HPDE6-E6E7 (cell line): ENCODE measurements at regions not wholly inside any gene's neighbourhood (a gene's known extent, or its start where the extent isn't known, plus 50 kb on each side); places are given as distances from the start of the nearest gene placed in this dataset.
"Not testable (repeated sequence)": the region's sequence is repeated elsewhere in the genome, so short reads cannot be mapped to it uniquely, and the experiment has no call there.

Experiments used
- DNase-seq: peaks from one replicate; pipeline ENCODE4 v3.0.0; 2011; ENCODE audit warnings: missing footprints; ENCODE audit errors: extremely low spot score

GRCh38 chr4:132085105-132085504, 1064.0 kb upstream of the PCDH10 start:
- no peak for DNase-seq

- DNase-seq, result no peak
Measured at GRCh38 chr4:132094017-132094416, 1055.1 kb upstream of the PCDH10 start.

- no peak for DNase-seq
Measured at GRCh38 chr4:132097041-132097440, 1052.1 kb upstream of the PCDH10 start.

GRCh38 chr4:132101526-132101925, 1047.6 kb upstream of the PCDH10 start:
- DNase-seq, result no peak

GRCh38 chr4:132108784-132109183, 1040.3 kb upstream of the PCDH10 start:
- no peak for DNase-seq

- no peak for DNase-seq
Measured at GRCh38 chr4:132114885-132115284, 1034.2 kb upstream of the PCDH10 start.

- not testable (repeated sequence) for DNase-seq
Measured at GRCh38 chr4:132122741-132123140, 1026.4 kb upstream of the PCDH10 start.

GRCh38 chr4:132123870-132124623, 1025.0 kb upstream of the PCDH10 start:
- no peak for DNase-seq

- no peak for DNase-seq
Measured at GRCh38 chr4:132124624-132124974, 1024.5 kb upstream of the PCDH10 start.

- DNase-seq, result no peak
Measured at GRCh38 chr4:132125131-132125530, 1024.0 kb upstream of the PCDH10 start.

- DNase-seq, result no peak
Measured at GRCh38 chr4:132132433-132132832, 1016.7 kb upstream of the PCDH10 start.

GRCh38 chr4:132169660-132170059, 979.4 kb upstream of the PCDH10 start:
- no peak for DNase-seq

- DNase-seq, result no peak
Measured at GRCh38 chr4:132180020-132180427, 969.1 kb upstream of the PCDH10 start.

GRCh38 chr4:132195176-132195575, 953.9 kb upstream of the PCDH10 start:
- no peak for DNase-seq

- DNase-seq, result no peak
Measured at GRCh38 chr4:132203618-132204017, 945.5 kb upstream of the PCDH10 start.

GRCh38 chr4:132214519-132214918, 934.6 kb upstream of the PCDH10 start:
- no peak for DNase-seq

- DNase-seq, result no peak
Measured at GRCh38 chr4:132218406-132218805, 930.7 kb upstream of the PCDH10 start.

GRCh38 chr4:132227151-132227856, 921.8 kb upstream of the PCDH10 start:
- no peak for DNase-seq

- DNase-seq, result not testable (repeated sequence)
Measured at GRCh38 chr4:132227857-132228165, 921.3 kb upstream of the PCDH10 start.

- DNase-seq, result no peak
Measured at GRCh38 chr4:132228676-132229075, 920.4 kb upstream of the PCDH10 start.

GRCh38 chr4:132230025-132230424, 919.1 kb upstream of the PCDH10 start:
- DNase-seq, result no peak

- DNase-seq, result no peak
Measured at GRCh38 chr4:132238697-132239096, 910.4 kb upstream of the PCDH10 start.

GRCh38 chr4:132240081-132240480, 909.0 kb upstream of the PCDH10 start:
- DNase-seq, result no peak

GRCh38 chr4:132245319-132245718, 903.8 kb upstream of the PCDH10 start:
- no peak for DNase-seq
